Cardiac fibroblast (primary cell): ENCODE measurements at regions not wholly inside any gene's neighbourhood (a gene's known extent, or its start where the extent isn't known, plus 50 kb on each side); places are given as distances from the start of the nearest gene placed in this dataset.

Source experiments
- DNase-seq, 2 donors: peaks; one replicate each; pipeline versions ENCODE4 v3.0.0 to v3.0.0-alpha.2; 2010; ENCODE audit warnings: low read depth in 2 of 2
- H3K4me3 ChIP-seq, 2 donors: replicated peaks in 1 of 2; 1 replicate in 1 of 2; 2 replicates in 1 of 2; pipeline ENCODE4 v1.5.1; 2011; ENCODE audit warnings: low read depth in 2 of 2, low read length in 2 of 2, mild to moderate bottlenecking in 2 of 2, moderate library complexity in 1 of 2
- TF ChIP-seq, protein P1 (sequence below): IDR thresholded peaks from one replicate; pipeline ENCODE4 v1.5.1; 2011; ENCODE audit warnings: low read depth, mild to moderate bottlenecking, low read length, inconsistent platforms

DNA sequence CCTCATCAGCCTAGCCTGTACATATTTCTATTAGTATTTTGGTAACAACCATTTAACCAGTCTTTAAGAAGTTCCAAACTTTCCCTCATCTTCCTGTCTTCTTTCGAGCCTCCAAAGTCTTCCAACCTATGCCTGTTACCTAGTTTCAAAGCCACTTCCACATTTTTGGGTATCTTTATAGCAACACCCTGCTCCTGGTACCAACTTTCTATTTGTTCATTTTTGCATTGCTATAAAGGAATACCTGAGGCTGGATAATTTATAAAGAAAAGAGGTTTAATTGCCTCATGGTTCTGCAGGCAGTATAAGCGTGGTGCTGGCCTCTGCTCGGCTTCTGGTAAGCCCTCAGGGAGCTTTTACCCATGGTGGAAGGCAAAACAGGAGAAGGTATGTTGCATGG lies 578.8 kb upstream of the AUTS2 start:
- TF ChIP-seq, protein P1, sequence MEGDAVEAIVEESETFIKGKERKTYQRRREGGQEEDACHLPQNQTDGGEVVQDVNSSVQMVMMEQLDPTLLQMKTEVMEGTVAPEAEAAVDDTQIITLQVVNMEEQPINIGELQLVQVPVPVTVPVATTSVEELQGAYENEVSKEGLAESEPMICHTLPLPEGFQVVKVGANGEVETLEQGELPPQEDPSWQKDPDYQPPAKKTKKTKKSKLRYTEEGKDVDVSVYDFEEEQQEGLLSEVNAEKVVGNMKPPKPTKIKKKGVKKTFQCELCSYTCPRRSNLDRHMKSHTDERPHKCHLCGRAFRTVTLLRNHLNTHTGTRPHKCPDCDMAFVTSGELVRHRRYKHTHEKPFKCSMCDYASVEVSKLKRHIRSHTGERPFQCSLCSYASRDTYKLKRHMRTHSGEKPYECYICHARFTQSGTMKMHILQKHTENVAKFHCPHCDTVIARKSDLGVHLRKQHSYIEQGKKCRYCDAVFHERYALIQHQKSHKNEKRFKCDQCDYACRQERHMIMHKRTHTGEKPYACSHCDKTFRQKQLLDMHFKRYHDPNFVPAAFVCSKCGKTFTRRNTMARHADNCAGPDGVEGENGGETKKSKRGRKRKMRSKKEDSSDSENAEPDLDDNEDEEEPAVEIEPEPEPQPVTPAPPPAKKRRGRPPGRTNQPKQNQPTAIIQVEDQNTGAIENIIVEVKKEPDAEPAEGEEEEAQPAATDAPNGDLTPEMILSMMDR, result no peak
- no peak overlapping the region for H3K4me3 ChIP-seq
- DNase-seq, result no peak

DNA sequence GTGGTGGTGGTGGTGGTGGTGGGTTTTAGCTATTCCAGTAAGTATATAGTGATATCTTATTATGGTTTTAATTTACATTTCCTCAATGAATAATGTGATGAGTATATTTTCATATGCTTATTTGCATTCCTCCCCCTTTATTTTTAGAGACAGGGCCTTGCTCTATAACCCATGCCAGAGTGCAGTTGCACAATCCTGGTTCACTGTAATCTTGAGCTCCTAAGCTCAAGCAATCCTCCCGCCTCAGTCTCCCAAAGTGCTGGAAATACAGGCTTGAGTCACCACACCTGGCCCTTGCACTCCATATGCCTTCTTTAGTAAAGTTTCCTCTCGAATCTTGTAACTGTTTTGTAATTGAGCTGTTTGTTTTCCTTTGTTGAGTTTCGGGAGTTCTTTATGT lies 577.7 kb upstream of the AUTS2 start:
- no peak overlapping the region for H3K4me3 ChIP-seq
- TF ChIP-seq, protein P1, result no peak
- DNase-seq, result no peak

DNA sequence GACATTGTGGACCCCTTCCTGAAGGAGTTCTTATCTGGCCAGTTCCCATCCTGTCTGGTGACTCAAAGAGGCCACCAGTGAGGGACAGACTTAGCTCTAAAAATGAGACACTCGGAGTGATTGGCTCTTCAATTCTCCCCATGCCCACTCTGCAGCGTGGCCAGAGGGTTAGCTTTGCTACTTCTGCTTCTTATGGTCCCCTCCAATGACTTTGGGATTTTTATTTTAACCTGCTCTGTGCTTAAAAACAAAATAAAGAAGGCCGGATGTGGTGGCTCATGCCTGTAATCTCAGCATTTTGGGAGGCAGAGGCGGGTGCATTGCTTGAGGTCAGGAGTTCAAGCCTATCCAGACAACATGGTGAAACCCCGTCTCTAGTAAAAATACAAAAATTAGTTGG lies 573.0 kb upstream of the AUTS2 start:
- TF ChIP-seq, protein P1, result no peak
- DNase-seq, result no peak
- no peak overlapping the region for H3K4me3 ChIP-seq

DNA sequence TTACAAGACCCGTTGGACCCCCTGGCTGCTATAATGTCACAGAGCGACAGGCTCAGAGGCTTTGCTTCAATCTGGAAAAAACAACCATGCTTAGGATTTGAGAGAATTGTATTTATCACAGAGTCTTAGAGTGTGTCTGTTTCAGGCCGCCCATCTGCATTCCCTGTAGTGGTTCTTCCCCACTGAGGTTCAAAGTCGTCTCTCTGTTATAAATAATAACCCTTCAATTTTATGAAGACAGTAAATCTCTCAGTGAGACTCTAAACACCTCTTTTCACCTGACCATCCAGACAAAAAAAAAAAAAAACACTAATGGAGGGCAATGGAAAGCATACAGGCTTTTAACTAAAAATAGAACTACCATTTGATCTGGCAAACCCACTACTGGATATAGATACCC lies 565.4 kb upstream of the AUTS2 start:
- TF ChIP-seq, protein P1, result no peak
- DNase-seq, result no peak
- H3K4me3 ChIP-seq, result no peak overlapping the region

DNA sequence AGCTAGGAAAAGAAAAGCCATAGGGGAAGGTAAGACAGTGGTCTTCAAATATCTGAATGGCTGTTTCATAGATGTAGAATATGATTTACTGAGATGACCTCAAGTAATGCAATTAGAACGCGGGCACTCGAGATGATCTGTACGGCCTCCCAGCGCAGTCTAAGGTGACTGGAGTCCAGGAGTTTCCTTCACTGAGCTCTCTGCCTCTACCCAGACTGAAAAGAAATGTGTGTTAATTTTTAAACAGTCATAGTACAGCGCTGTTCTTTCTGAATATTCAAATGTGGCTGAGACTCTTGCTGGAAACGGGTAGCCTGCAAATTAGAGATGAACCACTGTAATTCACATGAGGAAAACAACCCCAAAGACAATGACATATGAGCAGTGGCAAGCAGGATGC lies 562.4 kb upstream of the AUTS2 start:
- DNase-seq, result no peak
- TF ChIP-seq, protein P1, result no peak
- H3K4me3 ChIP-seq, result no peak overlapping the region

DNA sequence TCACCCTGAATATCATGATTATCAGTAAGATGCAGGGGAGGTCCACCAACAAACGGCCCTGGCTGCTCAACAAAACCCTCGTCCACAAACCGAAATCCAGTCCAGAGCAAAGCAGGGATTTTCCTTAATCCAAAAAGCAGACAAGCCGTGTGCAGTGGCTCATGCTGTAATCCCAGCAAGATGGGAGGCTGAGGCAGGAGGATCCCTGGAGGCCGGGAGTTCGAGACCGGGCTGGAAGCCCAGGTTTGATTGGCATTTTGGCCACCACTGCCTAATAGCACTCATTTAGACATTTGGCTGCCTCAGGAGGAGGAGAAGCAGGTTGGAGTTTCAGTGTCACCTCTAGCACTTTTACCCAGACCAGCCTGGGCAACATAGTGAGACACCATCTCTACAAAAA lies 562.0 kb upstream of the AUTS2 start:
- TF ChIP-seq, protein P1, result no peak
- no peak overlapping the region for H3K4me3 ChIP-seq
- DNase-seq, result no peak

DNA sequence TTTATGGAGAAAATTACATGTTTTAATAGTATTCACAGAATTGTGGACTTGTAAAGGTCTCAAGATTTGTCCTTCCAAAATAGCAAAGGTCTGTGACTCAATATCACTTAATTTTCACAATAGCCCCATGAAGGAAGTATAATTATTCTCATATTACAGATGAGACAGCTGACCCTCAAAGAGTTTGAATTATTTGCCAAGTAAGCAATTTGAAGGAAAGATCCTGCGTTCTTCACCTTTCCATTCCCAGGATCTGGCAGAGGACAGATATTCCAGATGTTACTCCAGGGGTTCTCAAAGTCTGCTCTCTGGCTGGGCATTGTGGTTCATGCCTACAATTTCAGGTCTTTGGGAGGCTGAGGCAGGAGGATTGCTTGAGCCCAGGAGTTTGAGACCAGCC lies 559.4 kb upstream of the AUTS2 start:
- TF ChIP-seq, protein P1, result no peak
- no peak overlapping the region for H3K4me3 ChIP-seq
- DNase-seq, result no peak
